Esophagus muscularis mucosa (tissue), 4 donors: ENCODE measurements at regions not wholly inside any gene's neighbourhood (a gene's known extent, or its start where the extent isn't known, plus 50 kb on each side); places are given as distances from the start of the nearest gene placed in this dataset.

Experiments
- CTCF ChIP-seq, 3 experiments: fragments of 200-600 bp in 2 of 3; fragments of 450-650 bp in 1 of 3; sonication (generic) in 2 of 3; IDR thresholded peaks; one replicate each; pipeline ENCODE4 v1.5.1; 2017 to 2019; ENCODE audit warnings: antibody characterized with exemption in 3 of 3, mild to moderate bottlenecking in 2 of 3, moderate library complexity in 1 of 3
- EP300 ChIP-seq: sonication (generic); formaldehyde crosslinking; IDR thresholded peaks from one replicate; pipeline ENCODE4 v1.6.1; 2017; ENCODE audit warnings: antibody characterized with exemption
- POLR2A ChIP-seq: fragments of 450-650 bp; IDR thresholded peaks from one replicate; pipeline ENCODE4 v1.6.1; 2017; ENCODE audit warnings: antibody characterized with exemption, moderate library complexity, mild to moderate bottlenecking, low read depth
- POLR2AphosphoS5 ChIP-seq, 2 donors: sonication (generic); formaldehyde crosslinking; IDR thresholded peaks; one replicate each; pipeline ENCODE4 v1.6.1; 2017; ENCODE audit warnings: antibody characterized with exemption in 2 of 2

GRCh38 chrY:7240101-7240500 lies 328.5 kb upstream of the AMELY start:
- no peak for TF ChIP-seq CTCF (IDR thresholded peaks at IDR 0.05)
- TF ChIP-seq POLR2A, result no peak
- TF ChIP-seq EP300, result no peak
- TF ChIP-seq POLR2AphosphoS5 (IDR thresholded peaks at IDR 0.05), result no peak
